ENCODE measurements at regions not wholly inside any gene's neighbourhood (a gene's known extent, or its start where the extent isn't known, plus 50 kb on each side); places are given as distances from the start of the nearest gene placed in this dataset.

DNA sequence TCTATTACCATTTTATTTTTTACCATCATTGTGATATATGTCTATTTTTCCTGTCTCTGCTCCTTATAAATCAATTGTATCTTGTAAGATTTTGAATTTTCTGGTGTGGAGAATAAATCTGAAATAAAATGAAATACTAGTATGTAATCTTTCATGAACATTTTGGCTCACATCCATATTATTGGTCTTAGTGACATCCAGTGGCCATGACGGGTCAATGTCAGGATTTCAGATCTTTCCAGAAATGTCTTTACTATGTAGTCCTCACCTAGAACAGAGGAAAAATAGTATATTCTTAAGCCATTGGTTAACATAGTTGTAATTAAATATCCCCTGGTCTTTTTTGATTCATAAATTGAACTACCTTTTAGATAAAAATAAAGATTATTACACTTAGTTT lies 109.8 kb upstream of the GPC6 start:
- TF ChIP-seq EZH2 (IDR thresholded peaks at IDR 0.05; ENCODE audit: borderline replicate concordance, low read depth, low read length, severe bottlenecking) (no peak), POLR2A (IDR thresholded peaks at IDR 0.05; ENCODE audit: low read depth, low read length) (no peak), POLR2AphosphoS5 (IDR thresholded peaks at IDR 0.05; ENCODE audit: insufficient read depth, low read depth, low read length) (no peak), MYC (IDR thresholded peaks at IDR 0.05; ENCODE audit: low read depth, low read length) (no peak), GATA2 (IDR thresholded peaks at IDR 0.05; ENCODE audit: insufficient read depth, insufficient read length, low read depth, low read length) (no peak)
- TF ChIP-seq, protein P1, sequence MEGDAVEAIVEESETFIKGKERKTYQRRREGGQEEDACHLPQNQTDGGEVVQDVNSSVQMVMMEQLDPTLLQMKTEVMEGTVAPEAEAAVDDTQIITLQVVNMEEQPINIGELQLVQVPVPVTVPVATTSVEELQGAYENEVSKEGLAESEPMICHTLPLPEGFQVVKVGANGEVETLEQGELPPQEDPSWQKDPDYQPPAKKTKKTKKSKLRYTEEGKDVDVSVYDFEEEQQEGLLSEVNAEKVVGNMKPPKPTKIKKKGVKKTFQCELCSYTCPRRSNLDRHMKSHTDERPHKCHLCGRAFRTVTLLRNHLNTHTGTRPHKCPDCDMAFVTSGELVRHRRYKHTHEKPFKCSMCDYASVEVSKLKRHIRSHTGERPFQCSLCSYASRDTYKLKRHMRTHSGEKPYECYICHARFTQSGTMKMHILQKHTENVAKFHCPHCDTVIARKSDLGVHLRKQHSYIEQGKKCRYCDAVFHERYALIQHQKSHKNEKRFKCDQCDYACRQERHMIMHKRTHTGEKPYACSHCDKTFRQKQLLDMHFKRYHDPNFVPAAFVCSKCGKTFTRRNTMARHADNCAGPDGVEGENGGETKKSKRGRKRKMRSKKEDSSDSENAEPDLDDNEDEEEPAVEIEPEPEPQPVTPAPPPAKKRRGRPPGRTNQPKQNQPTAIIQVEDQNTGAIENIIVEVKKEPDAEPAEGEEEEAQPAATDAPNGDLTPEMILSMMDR (IDR thresholded peaks at IDR 0.05; ENCODE audit: extremely low read depth in 1 of 2, insufficient read depth in 1 of 2, low read depth in 1 of 2, low read length in 2 of 2) = no peak
- TF ChIP-seq, protein P2, sequence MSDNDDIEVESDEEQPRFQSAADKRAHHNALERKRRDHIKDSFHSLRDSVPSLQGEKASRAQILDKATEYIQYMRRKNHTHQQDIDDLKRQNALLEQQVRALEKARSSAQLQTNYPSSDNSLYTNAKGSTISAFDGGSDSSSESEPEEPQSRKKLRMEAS (IDR thresholded peaks at IDR 0.05; ENCODE audit: insufficient read depth, insufficient read length) = no peak

Data from endothelial cell of umbilical vein (primary cell).